ENCODE measurements at regions not wholly inside any gene's neighbourhood (a gene's known extent, or its start where the extent isn't known, plus 50 kb on each side); places are given as distances from the start of the nearest gene placed in this dataset.

DNA sequence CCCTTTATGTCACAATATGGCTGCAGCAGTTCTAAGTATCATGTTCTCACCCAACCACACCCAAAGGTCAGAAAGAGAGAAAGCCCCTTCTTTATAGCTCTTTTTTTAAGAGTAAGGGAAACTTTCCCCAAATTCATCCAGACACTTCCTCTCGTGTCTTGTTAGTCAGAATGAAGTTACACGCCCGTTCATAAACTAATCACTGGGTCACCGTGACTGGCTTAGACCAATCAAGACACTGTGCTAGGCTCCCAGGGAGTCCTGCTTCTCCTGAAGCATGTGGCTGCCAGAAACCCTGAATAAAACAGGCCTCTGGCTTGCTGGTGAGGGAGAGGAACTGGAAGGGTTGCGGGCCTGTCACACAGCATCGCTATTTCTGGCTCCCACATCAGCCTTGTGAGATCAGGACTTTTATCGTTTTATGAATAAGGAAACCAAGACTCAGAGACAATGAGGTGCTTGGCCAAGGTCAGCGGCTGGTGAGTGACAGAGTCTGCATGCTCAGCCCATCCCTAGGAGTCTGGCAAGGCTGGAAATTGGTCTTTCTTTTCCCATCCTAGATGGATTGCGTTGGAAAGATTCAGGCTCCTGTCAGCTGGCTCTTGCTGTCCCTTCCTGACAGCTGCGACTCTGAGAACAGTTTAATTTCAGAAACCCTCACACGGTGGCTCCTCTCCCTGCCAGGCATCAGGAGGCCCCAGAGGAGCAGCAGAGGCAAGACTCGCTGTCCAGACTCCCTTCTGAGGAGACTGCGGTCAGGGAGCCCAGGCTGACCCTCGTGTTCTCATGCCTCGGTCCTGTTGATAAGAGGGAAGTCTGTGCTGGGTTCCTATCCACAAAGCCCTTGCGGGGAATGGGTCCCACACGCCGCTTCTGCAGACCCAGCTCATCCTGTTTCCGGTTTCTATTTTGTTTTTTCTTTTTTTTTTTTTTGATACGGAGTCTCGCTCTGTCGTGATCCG is 104.5 kb upstream of the TAF1B start:
- TF ChIP-seq YY1 (IDR thresholded peaks at IDR 0.05; ENCODE audit: insufficient read depth, insufficient read length) = no peak
- no peak for TF ChIP-seq ZNF274 (IDR thresholded peaks at IDR 0.05; ENCODE audit: low read depth, low read length)
- no peak for TF ChIP-seq SUZ12 (IDR thresholded peaks at IDR 0.05; ENCODE audit: extremely low read depth, insufficient read depth, insufficient read length)

Measured in NT2/D1 (cell line).